GM19324 (cell line): ENCODE measurements at regions not wholly inside any gene's neighbourhood (a gene's known extent, or its start where the extent isn't known, plus 50 kb on each side); places are given as distances from the start of the nearest gene placed in this dataset.
"Not testable (repeated sequence)": the region's sequence is repeated elsewhere in the genome, so short reads cannot be mapped to it uniquely, and the experiment has no call there.

Experiments
- ATAC-seq: cut with Tn5 transposase; IDR thresholded peaks from one replicate; pipeline ENCODE4 v1.9.1; 2021; ENCODE audit warnings: mild to moderate bottlenecking, moderate library complexity; ENCODE audit not compliant: unreplicated experiment, low FRiP score

DNA sequence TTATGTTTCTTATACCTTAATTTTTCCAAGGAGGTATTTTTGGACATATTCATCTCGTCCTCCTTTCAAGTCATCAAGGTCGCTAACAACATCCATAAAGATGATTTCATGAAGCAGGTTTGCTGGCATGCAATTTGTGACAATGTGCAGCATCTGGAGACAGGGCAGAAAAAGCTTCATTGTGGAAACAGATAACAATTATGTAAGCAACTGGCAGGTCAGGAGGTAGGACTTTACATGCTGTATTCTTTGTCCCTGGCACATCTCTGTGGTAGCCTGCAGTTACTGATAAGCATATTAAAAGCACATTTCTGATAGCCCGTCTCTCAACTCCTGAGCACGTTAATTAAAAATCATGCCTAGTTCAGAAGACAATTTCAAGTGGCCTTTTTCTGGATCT is 156.8 kb downstream of the LEPR start:
- ATAC-seq = no peak

DNA sequence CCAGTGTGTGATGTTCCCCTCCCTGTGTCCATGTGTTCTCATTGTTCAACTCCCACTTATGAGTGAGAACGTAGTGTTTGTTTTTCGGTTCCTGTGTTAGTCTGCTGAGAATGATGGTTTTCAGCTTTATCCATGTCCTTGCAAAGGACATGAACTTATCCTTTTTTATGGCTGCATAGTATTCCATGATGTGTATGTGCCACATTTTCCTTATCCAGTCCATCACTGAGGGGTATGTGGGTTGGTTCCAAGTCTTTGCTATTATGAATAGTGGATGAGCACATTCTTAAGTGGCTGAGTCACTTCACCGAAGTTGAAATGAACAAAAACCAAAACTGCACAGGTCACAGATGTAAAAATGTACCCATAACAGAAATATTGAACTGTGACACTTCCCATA is 157.5 kb downstream of the LEPR start:
- not testable (repeated sequence) for ATAC-seq

DNA sequence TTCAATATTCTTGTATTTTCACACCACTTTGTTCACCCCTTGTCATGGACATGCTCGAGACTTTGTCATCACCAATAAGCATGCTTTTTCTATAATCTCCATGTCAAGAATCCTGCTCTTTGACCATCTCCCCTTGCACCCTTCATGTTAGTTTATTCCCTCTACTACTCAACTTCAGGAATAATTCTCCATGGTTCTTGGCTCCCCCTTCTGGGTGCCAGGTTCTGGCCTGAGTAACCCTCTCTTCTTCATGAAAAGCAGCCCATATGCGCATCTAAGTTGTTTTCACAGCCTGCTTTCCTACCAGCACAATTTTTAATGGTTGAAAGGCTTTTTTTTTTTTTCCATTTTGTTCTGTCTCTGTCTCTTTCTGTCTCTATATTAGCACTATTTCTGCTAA is 160.7 kb downstream of the LEPR start:
- no peak for ATAC-seq

DNA sequence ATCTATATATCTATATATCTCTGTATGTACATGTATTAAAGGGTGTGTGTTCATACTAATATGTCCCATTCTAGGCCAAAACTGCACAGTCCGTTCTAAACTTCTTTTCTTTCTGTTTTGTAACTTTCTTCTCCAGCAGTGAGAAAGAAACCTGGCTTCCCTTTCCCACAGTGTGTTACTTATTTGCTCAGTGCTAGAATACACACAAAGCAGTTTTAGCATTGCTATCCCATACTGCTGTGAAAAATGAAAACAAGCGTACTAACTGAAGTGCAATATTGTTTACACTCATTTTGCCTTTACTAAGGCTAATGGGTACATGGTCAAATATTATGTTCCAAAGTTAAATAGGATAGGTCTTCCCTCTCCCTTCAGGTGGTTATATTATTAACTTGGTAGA is 163.9 kb downstream of the LEPR start:
- no peak for ATAC-seq

DNA sequence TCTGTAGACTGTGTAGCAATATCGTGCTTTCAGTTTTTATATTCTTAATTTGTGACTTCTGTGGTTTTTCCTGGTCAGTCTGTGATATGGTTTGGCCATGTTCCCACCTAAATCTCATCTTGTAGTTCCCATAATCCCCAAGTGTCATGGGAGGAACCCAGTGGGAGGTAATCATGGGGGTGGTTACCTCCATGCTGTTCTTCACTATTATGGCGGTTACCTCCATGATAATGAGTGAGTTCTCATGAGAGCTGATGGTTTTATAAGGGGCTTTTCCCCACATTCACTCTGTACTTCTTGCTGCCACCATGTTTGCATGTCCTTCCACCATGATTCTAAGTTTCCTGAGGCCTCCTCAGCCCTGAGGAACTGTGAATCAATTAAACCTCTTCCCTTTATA is 169.8 kb downstream of the LEPR start:
- no peak for ATAC-seq

DNA sequence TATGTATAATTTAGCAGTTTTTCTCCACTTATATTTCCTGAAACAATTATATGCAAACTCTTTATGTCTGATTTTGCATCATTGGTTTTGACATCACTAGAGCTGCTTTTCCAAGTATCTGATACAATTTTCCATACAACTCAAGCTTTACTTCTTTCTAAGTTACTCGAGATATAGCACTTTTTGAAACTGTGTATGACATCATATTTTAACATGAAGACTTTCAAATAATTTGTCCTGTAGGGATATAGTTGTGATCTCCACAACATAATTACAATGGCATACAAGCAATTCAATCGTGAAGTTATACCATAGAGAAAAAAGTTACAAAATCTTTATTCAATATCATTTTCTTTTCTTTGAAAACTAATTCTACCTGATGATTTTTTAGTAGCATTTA is 173.0 kb downstream of the LEPR start:
- ATAC-seq = no peak

DNA sequence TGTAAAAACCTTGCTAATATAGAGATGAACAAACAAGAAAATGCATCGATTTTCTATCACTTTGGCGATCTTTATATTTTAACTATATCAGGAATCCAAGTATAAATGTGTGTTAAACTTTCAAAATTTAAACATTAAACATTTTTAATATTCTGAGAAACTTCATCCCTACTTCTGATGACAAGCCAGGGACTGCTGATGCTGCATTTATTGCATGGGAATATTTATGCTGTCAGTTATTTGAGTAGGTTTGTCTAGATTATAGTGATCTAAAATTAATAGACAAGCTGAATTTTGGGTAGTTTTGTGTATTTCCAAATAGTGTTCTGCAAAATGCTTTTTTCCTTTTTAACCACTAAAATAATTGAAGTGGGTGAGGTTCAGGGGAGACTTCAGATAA is 175.3 kb downstream of the LEPR start:
- ATAC-seq = no peak

DNA sequence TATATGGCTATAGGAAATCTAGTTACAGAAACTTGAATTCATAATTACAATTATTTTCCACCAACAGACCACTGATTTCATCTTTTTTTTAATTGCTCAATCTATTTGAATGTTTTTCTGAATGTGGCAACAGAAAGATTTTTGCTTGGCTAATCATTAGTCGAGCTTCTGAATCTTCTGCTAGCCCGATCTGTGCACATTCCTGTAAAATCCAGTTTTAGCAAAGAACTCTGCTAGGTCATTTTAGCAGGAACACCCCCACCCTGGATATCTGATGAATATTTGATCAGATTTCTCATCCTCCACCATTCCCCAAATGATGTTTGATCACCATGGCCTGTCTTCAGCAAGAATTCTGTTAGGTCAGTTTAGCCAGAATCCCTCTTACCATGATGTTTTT is 176.3 kb downstream of the LEPR start:
- no peak for ATAC-seq

DNA sequence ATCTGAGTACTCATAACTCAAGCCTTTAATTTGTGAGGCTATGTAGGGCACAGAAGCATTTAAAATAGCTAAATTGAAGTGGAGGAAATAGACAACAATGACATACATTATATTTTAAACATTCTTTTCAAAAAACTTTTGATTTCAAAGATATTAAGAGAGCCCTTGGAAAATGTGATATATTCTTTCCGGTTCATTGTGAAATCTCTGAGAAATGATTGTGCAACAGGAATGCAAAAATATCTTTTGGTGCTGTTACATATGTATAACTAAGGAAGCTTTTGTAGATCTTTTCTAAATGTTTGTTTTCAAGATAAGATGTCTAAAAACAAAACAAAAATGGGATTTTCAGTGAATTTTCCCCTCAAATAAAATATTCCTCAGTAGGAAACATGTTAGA is 185.2 kb downstream of the LEPR start:
- no peak for ATAC-seq

DNA sequence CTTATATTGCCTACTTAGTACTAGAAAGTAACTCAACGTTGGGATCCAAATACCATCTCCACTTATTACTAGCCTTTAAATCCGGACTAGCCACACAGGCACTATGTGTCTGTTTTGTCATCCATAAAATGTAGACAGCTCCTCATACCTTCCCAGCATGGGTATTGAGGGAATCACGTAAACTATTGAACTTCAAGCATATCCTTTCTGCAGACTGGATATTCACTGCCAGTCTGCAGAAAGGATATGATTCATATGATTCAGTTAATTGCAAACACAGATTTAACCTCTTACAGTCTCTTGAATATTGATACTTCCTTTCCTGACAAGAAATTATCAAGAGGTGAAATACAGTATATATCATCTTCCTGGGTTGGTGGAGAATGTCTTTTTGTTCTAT is 186.0 kb downstream of the LEPR start:
- no peak for ATAC-seq

DNA sequence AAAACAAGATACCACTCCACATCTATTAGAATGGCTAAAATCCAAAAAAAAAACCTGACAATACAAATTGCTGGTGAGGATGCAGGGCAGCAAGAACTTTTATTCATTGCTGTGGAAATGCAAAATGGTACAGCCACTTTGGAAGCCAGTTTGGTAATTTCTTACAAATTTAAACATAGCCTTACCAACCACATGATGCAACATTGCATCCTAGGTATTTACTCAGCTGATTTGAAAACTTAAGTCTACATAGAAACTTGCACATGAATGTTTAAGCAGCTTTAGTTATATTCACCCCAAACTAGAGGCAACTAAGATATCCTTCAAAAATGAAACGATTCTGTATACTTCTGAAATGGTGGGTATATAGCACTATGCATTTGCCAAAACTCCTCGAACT is 178.8 kb upstream of the PDE4B start:
- ATAC-seq = no peak

DNA sequence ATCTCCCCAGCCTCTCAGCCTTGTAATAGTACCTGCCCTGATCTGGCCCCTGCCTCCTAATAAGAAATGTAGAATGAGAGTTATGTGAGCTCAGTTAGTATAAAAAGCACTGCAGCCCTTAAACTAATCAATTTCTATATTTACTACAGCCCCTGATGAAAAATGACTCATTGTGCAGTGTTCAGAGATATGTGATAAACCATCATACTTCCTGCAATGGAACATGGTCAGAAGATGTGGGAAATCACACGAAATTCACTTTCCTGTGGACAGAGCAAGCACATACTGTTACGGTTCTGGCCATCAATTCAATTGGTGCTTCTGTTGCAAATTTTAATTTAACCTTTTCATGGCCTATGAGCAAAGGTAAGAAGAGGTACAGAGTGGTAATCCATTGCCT is 176.8 kb upstream of the PDE4B start:
- ATAC-seq = no peak

DNA sequence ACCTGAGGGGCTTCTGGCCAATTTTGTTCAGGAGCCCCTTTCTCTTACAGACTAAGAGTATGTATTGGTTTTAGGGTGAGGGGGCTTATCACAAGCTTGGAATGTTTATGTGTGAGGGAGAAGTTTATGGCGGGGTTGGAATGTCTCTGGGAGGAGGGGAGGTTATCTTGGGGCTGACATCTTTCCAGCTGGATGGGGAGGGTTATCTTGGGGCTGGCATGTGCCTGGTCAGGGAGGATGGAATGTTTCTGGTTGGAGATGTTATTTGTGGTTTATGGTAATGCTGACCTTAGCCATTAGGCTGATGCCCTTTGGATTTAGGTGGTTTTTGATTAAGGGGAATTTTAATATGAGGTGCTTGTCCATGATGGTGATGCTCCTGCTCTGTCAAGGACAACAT is 171.0 kb upstream of the PDE4B start:
- ATAC-seq = not testable (repeated sequence)

DNA sequence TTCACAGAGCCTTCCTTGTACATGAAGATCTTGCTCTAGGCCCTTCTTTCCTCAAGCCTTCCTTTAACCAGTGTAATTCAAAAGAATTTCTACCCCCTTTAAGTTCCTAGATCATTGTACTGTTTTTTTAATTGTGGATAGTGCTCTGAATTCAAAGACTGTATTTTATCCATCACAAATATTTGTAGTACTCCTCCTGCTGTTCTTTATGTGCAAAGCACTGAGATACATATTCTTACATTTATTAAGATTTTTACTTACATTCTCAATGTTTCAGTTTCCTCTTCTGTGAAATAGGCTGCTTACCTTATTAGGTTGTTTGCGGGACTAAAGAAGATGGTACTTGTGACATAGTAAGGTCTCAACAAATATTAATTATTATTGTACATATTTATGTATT is 168.8 kb upstream of the PDE4B start:
- ATAC-seq = no peak

DNA sequence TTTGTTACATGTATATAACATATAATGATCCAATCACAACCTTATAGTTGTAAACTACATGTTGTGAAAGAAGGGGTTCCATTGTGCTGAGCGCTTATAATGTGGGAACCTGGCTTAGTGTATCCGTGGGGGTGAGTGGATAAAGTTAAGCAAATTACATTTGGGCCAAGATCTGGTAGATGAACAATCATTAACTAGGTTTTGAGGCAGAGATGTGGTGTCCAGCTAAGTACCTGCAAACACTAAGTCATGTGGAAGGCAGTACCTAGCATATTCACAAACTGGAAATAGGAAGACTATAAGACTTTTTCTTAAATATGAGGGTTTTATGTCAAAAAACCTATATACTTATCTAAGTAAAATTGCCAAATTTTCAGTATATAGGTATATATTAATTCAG is 167.2 kb upstream of the PDE4B start:
- no peak for ATAC-seq

DNA sequence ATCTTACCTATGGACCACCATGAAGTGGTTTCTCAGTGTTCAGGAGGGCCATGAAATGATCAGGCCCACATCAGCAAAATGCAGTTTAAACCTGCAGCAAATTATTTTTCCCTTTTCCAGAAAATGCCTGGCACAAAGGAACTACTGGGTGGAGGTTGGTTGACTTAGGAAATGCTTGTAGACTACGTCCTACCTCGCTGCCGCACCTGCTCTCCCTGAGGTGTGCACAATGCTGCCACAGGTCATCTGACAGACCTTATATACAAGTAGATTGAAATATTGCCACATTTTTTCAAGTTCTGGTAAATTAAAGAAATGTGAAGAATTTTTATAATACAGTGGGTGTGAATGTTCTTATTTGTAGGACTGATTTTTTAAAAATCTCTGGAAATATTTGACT is 166.7 kb upstream of the PDE4B start:
- ATAC-seq = no peak

DNA sequence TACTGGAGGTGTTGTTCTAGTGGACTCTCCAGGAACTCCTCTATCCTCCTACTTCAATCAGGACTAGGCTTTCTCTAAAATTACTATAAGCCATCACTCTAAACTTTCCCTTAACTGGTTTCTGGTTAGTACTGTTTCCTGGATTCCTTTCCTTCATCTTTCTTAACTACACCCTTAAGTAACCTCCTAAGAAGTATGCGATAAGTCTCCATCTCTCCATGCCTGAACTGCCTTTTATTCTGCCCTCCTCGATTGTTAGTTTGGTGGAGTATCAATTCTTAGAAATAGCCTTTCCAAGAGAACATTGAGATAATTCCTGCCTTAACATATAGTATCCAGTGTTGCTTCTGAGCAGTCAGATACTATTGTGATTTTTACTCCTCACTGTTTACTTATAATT is 162.9 kb upstream of the PDE4B start:
- no peak for ATAC-seq

DNA sequence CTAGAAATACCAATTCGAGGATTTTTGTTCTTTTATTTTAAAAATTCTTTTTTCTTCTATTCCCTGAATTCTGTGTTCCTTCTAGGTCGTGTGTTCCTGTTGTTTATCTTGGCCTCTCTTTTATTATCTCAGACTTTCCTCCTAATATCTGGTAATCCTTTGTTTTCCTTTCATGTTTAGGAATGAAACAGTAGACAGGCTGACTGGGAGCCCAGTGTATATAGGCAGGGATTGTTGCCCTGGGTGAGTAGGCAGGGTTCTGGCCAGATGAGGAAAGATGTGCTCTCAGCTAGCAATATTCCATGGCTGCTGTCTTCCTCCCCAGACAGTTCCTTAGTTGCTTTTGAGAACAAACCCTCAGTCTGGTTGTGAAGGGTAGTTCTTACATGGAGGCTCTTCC is 161.8 kb upstream of the PDE4B start:
- ATAC-seq = no peak

DNA sequence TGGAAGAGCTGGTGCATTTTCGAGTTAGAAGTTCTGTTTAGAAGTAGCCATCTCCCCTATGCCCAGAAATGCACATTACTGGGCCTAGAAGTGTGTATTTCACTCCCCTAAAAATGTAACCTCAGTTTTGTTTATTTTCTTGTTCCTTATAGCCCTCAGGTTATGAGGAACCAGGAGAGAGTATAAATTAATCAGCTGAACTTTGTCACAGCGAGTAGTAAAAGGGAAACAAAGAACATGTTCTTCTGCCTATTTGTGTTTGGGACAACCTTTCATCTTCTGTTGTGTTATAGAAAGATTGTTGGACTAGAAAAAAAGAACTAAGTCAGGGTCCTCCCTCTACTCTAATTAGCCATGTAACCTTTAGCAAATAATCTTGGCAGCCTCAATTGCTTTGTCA is 160.5 kb upstream of the PDE4B start:
- no peak for ATAC-seq

DNA sequence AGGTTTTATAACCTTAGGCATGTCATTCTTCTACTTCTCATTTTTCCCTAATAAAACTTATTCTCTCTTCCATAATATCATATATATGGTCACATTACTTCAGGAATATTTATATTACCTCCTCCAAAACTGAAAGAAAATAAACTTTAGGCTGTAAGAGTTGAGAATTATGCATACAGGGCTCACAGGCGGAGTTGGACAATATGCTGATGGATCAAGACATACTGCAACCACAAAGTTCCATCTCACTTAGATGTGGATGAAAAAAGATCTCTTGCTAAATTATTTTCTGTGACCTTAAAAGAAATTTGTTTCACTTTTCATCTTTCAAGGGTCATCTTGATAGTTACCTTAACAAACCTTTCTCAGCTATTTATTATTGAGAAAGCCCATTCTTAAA is 152.6 kb upstream of the PDE4B start:
- no peak for ATAC-seq

DNA sequence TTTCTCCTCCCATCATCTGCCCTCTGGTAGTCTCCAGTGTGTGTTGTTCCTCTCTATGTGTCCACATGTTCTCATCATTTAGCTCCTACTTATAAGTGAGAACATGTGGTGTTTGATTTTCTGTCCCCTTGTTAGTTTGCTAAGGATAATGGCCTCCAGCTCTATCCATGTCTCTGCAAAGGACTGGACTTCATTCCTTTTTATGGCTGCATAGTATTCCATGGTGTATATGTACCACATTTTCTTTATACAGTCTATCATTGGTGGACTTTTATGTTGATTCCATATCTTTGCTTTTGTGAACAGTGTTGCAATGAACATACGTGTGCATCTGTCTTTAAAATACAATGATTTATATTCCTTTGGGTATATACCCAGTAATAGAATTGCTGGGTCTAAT is 143.5 kb upstream of the PDE4B start:
- not testable (repeated sequence) for ATAC-seq

DNA sequence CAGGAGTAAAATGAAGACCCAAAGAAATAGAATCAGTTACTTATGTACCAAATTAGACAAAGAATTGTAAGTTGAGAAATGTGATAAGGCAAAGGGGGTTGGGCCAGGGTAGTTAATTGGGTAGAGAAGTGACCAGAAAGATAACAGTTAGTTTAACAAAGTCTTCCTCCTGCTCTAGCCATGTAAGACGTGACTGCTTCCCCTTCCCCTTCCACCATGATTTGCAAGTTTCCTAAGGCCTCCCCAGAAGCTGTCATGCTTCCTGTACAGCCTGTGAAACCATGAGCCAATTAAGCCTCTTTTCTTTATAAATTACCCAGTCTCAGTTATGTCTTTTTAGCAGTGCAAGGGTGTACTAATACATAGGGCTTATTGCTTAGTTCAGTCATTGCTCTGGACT is 142.0 kb upstream of the PDE4B start:
- ATAC-seq = no peak

DNA sequence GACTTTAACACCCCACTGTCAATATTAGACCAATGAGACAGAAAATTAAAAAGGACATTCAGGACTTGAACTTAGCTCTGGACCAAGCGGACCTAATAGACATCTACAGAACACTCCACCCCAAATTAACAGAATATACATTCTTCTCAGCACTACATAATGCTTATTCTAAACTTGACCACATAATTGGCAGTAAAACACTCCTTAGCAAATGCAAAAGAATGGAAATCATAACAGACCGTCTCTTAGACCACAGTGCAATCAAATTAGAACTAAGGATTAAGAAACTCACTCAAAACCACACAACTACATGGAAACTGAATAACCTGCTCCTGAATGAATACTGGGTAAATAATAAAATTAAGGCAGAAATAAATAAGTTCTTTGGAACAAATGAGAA is 138.2 kb upstream of the PDE4B start:
- ATAC-seq = not testable (repeated sequence)

DNA sequence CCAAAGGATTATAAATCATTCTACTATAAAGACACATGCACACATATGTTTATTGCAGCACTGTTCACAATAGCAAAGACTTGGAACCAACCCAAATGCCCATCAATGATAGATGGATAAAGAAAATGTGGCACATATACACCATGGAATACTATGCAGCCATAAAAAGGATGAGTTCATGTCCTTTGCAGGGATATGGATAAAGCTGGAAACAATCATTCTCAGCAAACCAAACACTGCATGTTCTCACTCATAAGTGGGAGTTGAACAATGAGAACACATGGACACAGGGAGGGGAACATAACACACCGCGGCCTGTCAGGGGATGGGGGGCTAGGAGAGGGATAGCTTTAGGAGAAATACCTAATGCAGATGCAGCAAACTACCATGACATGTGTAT is 135.1 kb upstream of the PDE4B start:
- ATAC-seq = not testable (repeated sequence)
